ENCODE measurements at regions not wholly inside any gene's neighbourhood (a gene's known extent, or its start where the extent isn't known, plus 50 kb on each side); places are given as distances from the start of the nearest gene placed in this dataset.
"Not testable (repeated sequence)": the region's sequence is repeated elsewhere in the genome, so short reads cannot be mapped to it uniquely, and the experiment has no call there.

- Mint-ChIP-seq H3K4me1 (no peaks in the 10 kb centered on the region), H3K4me3 (no peak overlapping the region), H3K36me3 (no peaks in the 10 kb centered on the region), H3K27ac (no peak overlapping the region), H3K9me3 (peaks cover 2 to 23% (median 10%) of the 10 kb centered on the region in 6 donors), H3K27me3 (ENCODE audit: low read depth in 3 of 3) (no peaks in the 10 kb centered on the region)
- DNase-seq = no peak
Observed at GRCh38 chr1:194795917-194796593, 1609.6 kb upstream of the B3GALT2 start.

GRCh38 chr1:194787001-194787400 lies 1600.6 kb upstream of the B3GALT2 start:
- Mint-ChIP-seq H3K9me3 (peaks cover 6 to 33% (median 12%) of the 10 kb centered on the region in 6 donors), H3K27ac (no peak overlapping the region), H3K4me3 (no peak overlapping the region), H3K4me1 (no peaks in the 10 kb centered on the region), H3K27me3 (ENCODE audit: low read depth in 3 of 3) (no peaks in the 10 kb centered on the region), H3K36me3 (no peaks in the 10 kb centered on the region)
- no peak for DNase-seq

GRCh38 chr1:194786027-194786426 lies 1599.6 kb upstream of the B3GALT2 start:
- Mint-ChIP-seq H3K27ac (no peak overlapping the region), H3K9me3 (peaks cover 12 to 41% (median 20%) of the 10 kb centered on the region in 6 donors), H3K36me3 (peaks cover 0 to under 1% (median 0%) of the 10 kb centered on the region in 3 donors), H3K27me3 (ENCODE audit: low read depth in 3 of 3) (no peaks in the 10 kb centered on the region), H3K4me1 (no peaks in the 10 kb centered on the region), H3K4me3 (no peak overlapping the region)
- DNase-seq = no peak

- Mint-ChIP-seq H3K27me3 (ENCODE audit: low read depth in 3 of 3) (no peaks in the 10 kb centered on the region), H3K27ac (no peak overlapping the region), H3K36me3 (peaks cover 0 to 3% (median 0%) of the 10 kb centered on the region in 3 donors), H3K4me1 (no peaks in the 10 kb centered on the region), H3K9me3 (peaks cover 21 to 50% (median 36%) of the 10 kb centered on the region in 6 donors), H3K4me3 (no peak overlapping the region)
- no peak for DNase-seq
Observed at GRCh38 chr1:194776657-194777056, 1590.2 kb upstream of the B3GALT2 start.

GRCh38 chr1:194774535-194774934 lies 1588.1 kb upstream of the B3GALT2 start:
- Mint-ChIP-seq H3K4me3 (no peak overlapping the region), H3K9me3 (peaks cover 12 to 47% (median 20%) of the 10 kb centered on the region in 6 donors), H3K4me1 (no peaks in the 10 kb centered on the region), H3K36me3 (no peaks in the 10 kb centered on the region), H3K27me3 (ENCODE audit: low read depth in 3 of 3) (no peaks in the 10 kb centered on the region), H3K27ac (no peak overlapping the region)
- DNase-seq = no peak

GRCh38 chr1:194755241-194755994 lies 1569.0 kb upstream of the B3GALT2 start:
- Mint-ChIP-seq H3K27ac (no peak overlapping the region), H3K4me1 (no peaks in the 10 kb centered on the region)

GRCh38 chr1:194738843-194739242 lies 1552.4 kb upstream of the B3GALT2 start:
- not testable (repeated sequence) for H3K4me3 Mint-ChIP-seq; H3K4me1 Mint-ChIP-seq; DNase-seq; H3K27ac Mint-ChIP-seq; H3K36me3 Mint-ChIP-seq; H3K27me3 Mint-ChIP-seq (ENCODE audit: low read depth in 3 of 3)
- H3K9me3 Mint-ChIP-seq = peaks cover 0 to 18% (median 12%) of the 10 kb centered on the region in 6 donors

More at GRCh38 chr1:194755241-194755994, 1569.0 kb upstream of the B3GALT2 start:
- DNase-seq = no peak
- H3K4me3 Mint-ChIP-seq = no peak overlapping the region
- H3K27me3 Mint-ChIP-seq (ENCODE audit: low read depth in 3 of 3) = no peaks in the 10 kb centered on the region
- peaks cover 2 to 23% (median 13%) of the 10 kb centered on the region in 6 donors for H3K9me3 Mint-ChIP-seq
- H3K36me3 Mint-ChIP-seq = no peaks in the 10 kb centered on the region

GRCh38 chr1:194734970-194735369 lies 1548.6 kb upstream of the B3GALT2 start:
- Mint-ChIP-seq H3K4me1 (no peaks in the 10 kb centered on the region), H3K27me3 (ENCODE audit: low read depth in 3 of 3) (peaks cover 0 to 3% (median 2%) of the 10 kb centered on the region in 3 donors), H3K9me3 (peaks cover 0 to 21% (median 11%) of the 10 kb centered on the region in 6 donors), H3K27ac (no peak overlapping the region), H3K36me3 (no peaks in the 10 kb centered on the region), H3K4me3 (no peak overlapping the region)
- no peak for DNase-seq

- H3K27ac Mint-ChIP-seq = no peak overlapping the region
- H3K4me1 Mint-ChIP-seq = no peaks in the 10 kb centered on the region
- H3K9me3 Mint-ChIP-seq = peaks cover 0 to 16% (median 11%) of the 10 kb centered on the region in 6 donors
- no peaks in the 10 kb centered on the region for H3K36me3 Mint-ChIP-seq
- no peak overlapping the region for H3K4me3 Mint-ChIP-seq
- DNase-seq = no peak
- H3K27me3 Mint-ChIP-seq (ENCODE audit: low read depth in 3 of 3) = peaks cover 0 to 3% (median 2%) of the 10 kb centered on the region in 3 donors
Observed at GRCh38 chr1:194731025-194731424, 1544.6 kb upstream of the B3GALT2 start.

GRCh38 chr1:194730304-194730703 lies 1543.9 kb upstream of the B3GALT2 start:
- no peak for DNase-seq
- Mint-ChIP-seq H3K27ac (no peak overlapping the region), H3K36me3 (no peaks in the 10 kb centered on the region), H3K4me3 (no peak overlapping the region), H3K4me1 (no peaks in the 10 kb centered on the region), H3K27me3 (ENCODE audit: low read depth in 3 of 3) (no peaks in the 10 kb centered on the region), H3K9me3 (peaks cover 0 to 21% (median 13%) of the 10 kb centered on the region in 6 donors)

GRCh38 chr1:194723067-194723466 lies 1536.7 kb upstream of the B3GALT2 start:
- H3K27ac Mint-ChIP-seq = no peak overlapping the region
- no peak overlapping the region for H3K4me3 Mint-ChIP-seq
- no peaks in the 10 kb centered on the region for H3K27me3 Mint-ChIP-seq (ENCODE audit: low read depth in 3 of 3)

GRCh38 chr1:194717941-194718340 lies 1531.5 kb upstream of the B3GALT2 start:
- Mint-ChIP-seq H3K4me1 (no peaks in the 10 kb centered on the region), H3K4me3 (no peak overlapping the region), H3K27ac (no peak overlapping the region), H3K9me3 (peaks cover 9 to 25% (median 13%) of the 10 kb centered on the region in 6 donors), H3K27me3 (ENCODE audit: low read depth in 3 of 3) (no peaks in the 10 kb centered on the region), H3K36me3 (no peaks in the 10 kb centered on the region)
- no peak for DNase-seq

More at GRCh38 chr1:194723067-194723466, 1536.7 kb upstream of the B3GALT2 start:
- no peaks in the 10 kb centered on the region for H3K36me3 Mint-ChIP-seq
- H3K4me1 Mint-ChIP-seq = no peaks in the 10 kb centered on the region
- peaks cover 8 to 18% (median 15%) of the 10 kb centered on the region in 6 donors for H3K9me3 Mint-ChIP-seq
- DNase-seq = no peak

- H3K27ac Mint-ChIP-seq = no peak overlapping the region
- H3K4me3 Mint-ChIP-seq = no peak overlapping the region
- no peak for DNase-seq
- H3K27me3 Mint-ChIP-seq (ENCODE audit: low read depth in 3 of 3) = no peaks in the 10 kb centered on the region
- H3K9me3 Mint-ChIP-seq = peaks cover 8 to 25% (median 12%) of the 10 kb centered on the region in 6 donors
- H3K36me3 Mint-ChIP-seq = no peaks in the 10 kb centered on the region
- H3K4me1 Mint-ChIP-seq = no peaks in the 10 kb centered on the region
Observed at GRCh38 chr1:194717334-194717733, 1530.9 kb upstream of the B3GALT2 start.

- DNase-seq = no peak
- Mint-ChIP-seq H3K4me1 (no peaks in the 10 kb centered on the region), H3K4me3 (no peak overlapping the region), H3K27ac (no peak overlapping the region), H3K27me3 (ENCODE audit: low read depth in 3 of 3) (no peaks in the 10 kb centered on the region), H3K9me3 (peaks cover 3 to 25% (median 9%) of the 10 kb centered on the region in 6 donors), H3K36me3 (no peaks in the 10 kb centered on the region)
Observed at GRCh38 chr1:194710671-194711070, 1524.3 kb upstream of the B3GALT2 start.
